T-helper 22 cell (primary cell): ENCODE measurements at regions not wholly inside any gene's neighbourhood (a gene's known extent, or its start where the extent isn't known, plus 50 kb on each side); places are given as distances from the start of the nearest gene placed in this dataset.

Source experiments
- DNase-seq: peaks from one replicate; pipeline ENCODE4 v3.0.0-alpha.2; 2020; ENCODE audit warnings: low read depth

DNA sequence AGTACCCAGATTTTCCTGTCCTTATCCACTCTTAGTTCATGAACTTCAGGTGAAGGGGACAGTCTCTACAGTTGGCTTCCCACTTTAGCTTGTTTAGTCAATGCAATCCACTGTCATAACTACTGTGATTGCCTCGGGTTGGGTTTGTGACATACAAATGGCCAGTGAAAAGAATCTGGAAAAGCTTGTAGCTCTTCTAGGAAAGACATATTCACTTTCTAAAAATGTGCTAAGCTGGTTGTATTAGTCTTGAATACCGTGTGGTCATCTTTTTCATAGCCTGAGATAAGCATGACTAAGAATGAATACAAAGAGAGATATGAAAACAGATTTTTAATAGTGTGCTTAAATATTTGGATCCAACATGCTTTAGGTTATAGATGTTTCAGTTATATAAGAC, 1443.5 kb upstream of the IGFBP7 start:
- DNase-seq, result no peak

- DNase-seq, result no peak
Observed at GRCh38 chr4:58553031-58553430, 1442.8 kb upstream of the IGFBP7 start.

DNA sequence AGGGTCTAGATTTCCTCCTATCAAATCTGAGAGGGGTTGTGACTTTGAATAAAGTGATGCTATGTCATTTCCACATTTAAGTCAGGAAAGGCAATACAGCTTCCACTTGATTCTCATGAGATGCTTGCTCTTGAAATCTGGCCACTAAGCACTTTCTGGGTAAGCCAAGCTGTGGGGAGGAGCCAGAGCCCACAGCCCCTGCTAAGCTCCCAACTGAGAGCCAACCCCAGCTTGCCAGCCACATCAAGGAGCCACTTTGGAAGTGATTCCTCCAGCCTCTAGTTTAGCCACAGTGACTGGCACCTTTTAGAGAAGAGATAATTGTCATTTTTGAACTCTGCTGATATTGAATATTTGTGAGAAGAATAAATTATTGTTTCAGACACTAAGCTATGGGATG, 1441.5 kb upstream of the IGFBP7 start:
- no peak for DNase-seq

GRCh38 chr4:58543465-58543864, 1433.3 kb upstream of the IGFBP7 start:
- DNase-seq, result no peak

DNA sequence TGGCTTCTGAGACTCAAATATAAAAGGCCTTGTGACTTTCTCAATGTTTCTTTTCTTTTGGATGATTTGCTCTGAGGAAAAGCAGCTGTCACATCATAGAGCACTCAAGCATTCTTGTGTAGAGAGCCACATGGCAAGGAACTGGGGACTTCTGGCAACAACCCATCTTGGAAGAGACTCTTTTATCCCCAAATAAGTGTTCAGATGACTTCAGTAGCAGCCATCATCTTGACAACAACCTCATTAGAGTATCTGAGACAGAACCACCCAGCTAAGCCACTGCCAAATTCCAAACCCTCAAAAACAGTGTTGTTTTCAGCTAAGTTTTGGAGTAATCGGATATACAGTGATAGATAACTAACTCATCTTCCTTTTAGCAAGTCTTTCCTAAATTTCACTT, 1431.7 kb upstream of the IGFBP7 start:
- DNase-seq, result no peak

DNA sequence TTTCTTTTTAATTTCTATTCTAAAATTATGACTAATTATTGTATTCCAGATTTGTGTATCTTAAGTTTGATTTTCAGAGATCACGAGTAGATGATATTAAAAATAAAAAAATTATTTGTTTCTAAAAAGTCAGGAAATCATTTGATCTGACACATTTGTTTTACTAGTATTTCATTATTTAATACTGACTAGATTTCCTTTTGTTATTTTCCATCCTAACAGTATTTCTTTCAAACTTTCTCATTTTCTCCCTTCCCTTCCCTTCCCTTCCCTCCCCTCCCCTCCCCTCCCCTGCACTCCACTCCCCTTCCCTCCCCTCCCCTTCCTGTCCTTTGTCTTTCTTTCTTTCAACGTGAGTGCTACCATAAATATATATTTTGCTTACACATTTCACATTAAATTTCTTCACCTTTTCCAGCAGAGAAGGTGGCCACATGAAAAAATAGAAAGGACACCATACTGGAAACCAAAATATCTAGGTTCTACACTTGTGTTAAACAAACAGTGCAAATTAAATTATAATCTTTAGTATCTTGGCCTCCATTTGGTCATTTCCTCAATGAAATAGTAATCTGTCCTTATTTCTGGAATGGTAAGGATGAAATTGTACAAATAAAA, 1412.7 kb upstream of the IGFBP7 start:
- DNase-seq, result no peak

GRCh38 chr4:58515226-58515625, 1405.0 kb upstream of the IGFBP7 start:
- DNase-seq, result no peak

DNA sequence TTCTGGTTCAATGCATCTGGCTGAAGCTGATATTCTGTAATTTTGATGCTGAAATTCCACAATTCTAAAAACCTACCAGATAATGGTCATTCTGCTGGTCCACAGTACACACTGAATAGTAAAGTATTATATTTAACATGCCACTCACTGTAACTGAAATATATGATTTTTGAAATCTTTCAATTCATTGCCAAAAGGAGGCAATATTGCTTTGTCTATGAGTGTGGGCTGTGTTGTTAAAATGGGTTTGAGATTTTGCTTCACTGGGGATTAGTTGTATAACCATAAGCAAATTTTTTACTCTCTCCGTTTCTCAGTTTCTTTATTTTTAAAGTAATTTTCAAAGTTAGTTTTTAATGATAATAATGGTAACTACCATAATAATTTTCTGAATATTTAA, 1404.1 kb upstream of the IGFBP7 start:
- no peak for DNase-seq

DNA sequence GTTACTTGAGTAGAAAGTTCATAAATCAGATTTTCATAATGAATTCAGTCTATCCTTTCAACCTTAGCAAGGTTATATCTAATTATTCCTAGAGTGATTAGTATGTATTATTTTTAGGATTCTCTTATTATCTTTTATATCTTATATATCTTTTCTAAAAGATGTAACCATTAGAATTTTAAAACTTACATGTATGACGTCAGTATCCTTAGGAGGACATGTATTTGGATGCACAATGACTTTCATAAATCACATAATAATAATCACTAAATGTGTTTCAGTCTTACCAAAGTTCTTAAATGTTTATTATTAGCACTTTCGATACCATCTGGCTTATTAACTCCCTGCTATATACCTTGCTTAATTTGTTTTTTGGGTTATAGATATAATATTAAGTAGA, 1400.5 kb upstream of the IGFBP7 start:
- DNase-seq, result no peak

DNA sequence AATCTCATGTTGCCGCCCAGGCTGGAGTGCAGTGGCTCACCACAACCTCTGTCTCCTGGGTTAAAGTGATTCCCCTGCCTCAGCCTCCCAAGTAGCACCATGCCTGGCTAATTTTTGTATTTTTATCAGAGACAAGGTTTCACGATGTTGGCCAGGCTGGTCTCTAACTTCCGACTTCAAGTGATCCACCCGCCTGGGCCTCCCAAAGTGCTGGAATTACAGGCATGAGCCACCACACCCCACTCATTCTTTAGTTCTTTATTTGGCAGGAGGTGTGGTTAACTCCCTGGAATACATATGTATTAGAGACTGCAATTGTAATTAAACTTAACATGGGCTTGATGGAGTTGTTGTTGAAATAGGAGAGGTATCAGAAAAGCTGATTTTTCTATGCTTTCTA, 1396.9 kb upstream of the IGFBP7 start:
- no peak for DNase-seq

GRCh38 chr4:58502839-58503238, 1392.7 kb upstream of the IGFBP7 start:
- no peak for DNase-seq

- DNase-seq, result no peak
Observed at GRCh38 chr4:58499182-58499581, 1389.0 kb upstream of the IGFBP7 start.

DNA sequence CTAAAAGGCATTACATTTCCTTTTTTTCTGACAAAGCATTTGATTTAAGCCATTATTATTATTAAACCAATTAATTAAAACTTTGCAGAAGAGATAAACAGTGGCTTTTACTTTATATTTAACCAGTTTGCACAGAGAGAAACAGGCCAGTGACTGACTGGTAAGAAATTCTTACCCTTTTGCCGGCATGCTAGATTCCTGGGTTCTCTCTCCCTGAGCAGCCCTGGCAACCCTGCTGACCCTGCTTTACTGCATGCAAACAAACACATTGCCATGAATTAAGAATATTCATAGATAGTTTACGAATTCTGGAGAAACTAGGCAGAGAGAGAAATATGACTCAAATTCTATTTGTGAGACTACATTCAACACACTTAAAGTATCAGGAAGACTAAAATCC, 1381.4 kb upstream of the IGFBP7 start:
- no peak for DNase-seq

DNA sequence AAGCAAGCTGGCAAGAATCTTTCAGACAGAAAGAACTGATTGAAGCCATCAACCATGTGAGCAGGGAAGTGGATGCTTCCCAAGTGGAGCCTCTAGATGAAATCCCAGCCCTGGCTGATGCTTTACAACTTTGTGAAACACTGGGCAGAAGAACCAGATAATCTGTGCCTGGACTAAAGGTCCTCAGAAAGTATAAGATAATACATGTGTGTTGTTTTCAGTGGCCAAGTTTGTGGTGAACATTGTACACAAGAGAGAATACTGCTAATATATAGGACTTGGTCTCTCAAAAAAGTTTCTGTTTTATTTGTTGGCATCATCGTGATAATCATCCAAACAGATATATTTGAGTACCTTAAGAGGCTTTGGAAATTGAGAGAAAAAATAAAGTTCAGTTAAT, 1367.8 kb upstream of the IGFBP7 start:
- no peak for DNase-seq

DNA sequence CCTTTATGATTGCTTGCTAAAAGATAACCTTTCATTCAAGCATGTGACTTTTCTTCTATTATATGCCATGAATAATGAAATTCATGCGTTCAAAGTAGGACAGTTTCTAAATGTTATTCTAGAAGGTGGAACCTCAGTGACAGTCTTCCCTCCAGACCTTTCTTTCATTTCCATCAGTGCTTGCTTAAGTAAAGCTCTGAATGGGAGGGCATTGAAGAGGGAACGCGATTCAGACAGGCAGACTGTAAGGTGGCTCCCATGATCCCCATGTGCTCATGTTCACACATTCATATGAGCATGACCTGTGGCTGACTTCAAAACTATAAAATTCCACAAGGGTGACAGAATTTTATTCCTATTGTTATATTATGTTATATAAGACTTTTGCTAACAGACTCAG, 1367.3 kb upstream of the IGFBP7 start:
- DNase-seq, result no peak

GRCh38 chr4:58475097-58475496, 1364.9 kb upstream of the IGFBP7 start:
- DNase-seq, result no peak

DNA sequence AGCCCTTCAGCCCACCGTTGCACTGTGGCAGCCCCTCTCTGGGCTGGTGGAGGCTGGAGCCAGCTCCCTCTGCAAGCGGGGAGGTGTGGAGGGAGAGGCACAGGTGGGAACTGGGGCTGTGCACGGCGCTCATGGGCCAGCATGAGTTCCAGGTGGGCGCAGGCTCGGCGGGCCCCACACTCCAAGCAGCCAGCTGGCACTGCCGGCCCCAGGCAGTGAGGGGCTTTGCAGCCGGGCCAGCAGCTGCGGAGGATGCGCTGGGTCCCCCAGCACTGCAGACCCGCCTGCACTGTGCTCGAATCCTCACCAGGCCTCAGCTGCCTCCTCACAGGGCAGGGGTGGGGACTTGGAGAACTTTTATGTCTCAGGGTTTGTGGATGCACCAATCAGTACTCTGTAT, 1354.8 kb upstream of the IGFBP7 start:
- no peak for DNase-seq

- DNase-seq, result no peak
Observed at GRCh38 chr4:58456727-58457384, 1346.7 kb upstream of the IGFBP7 start.

GRCh38 chr4:58453956-58454355, 1343.8 kb upstream of the IGFBP7 start:
- no peak for DNase-seq

GRCh38 chr4:58451707-58452106, 1341.5 kb upstream of the IGFBP7 start:
- no peak for DNase-seq

GRCh38 chr4:58435871-58436270, 1325.7 kb upstream of the IGFBP7 start:
- no peak for DNase-seq

- DNase-seq, result no peak
Observed at GRCh38 chr4:58413849-58414248, 1303.7 kb upstream of the IGFBP7 start.

GRCh38 chr4:58411904-58412303, 1301.7 kb upstream of the IGFBP7 start:
- DNase-seq, result no peak

DNA sequence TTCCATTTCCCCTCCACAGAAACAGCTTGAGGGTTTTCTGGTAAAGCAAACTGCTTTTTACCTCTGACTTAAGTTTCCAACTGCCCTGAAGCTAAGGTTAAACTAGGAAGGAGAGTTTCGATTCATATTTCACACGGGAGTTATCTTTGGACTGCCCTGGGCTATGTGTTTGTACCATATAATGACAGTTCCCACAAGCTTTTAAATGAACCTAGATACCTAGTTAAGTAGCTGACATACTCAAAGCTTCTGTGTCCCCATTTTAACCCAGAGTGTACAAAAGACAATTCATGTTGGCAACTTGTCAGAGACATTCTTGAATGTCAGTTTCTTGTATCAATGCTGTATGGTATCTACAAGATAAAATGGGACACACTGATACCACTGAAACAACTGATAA, 1296.6 kb upstream of the IGFBP7 start:
- no peak for DNase-seq
